ENCODE measurements at regions not wholly inside any gene's neighbourhood (a gene's known extent, or its start where the extent isn't known, plus 50 kb on each side); places are given as distances from the start of the nearest gene placed in this dataset.

GRCh38 chr3:105154692-105155091, 212.0 kb upstream of the ALCAM start:
- ATAC-seq (ENCODE audit: low read depth) (no peak), DNase-seq (no peak)
- no peak overlapping the region for H3K27ac Mint-ChIP-seq
- no peak overlapping the region for H3K4me3 Mint-ChIP-seq
- no peaks in the 10 kb centered on the region for H3K9me3 Mint-ChIP-seq
- intact Hi-C loops (cut with micrococcal nuclease), result no loop called here
- H3K4me1 Mint-ChIP-seq, result no peaks in the 10 kb centered on the region
- H3K36me3 Mint-ChIP-seq (ENCODE audit: low read depth), result no peaks in the 10 kb centered on the region
- ChIA-PET POLR2A (no interaction called here), CTCF (no interaction called here)
- no peak for TF ChIP-seq CTCF (IDR thresholded peaks at IDR 0.05)
- no peaks in the 10 kb centered on the region for H3K27me3 Mint-ChIP-seq

DNA sequence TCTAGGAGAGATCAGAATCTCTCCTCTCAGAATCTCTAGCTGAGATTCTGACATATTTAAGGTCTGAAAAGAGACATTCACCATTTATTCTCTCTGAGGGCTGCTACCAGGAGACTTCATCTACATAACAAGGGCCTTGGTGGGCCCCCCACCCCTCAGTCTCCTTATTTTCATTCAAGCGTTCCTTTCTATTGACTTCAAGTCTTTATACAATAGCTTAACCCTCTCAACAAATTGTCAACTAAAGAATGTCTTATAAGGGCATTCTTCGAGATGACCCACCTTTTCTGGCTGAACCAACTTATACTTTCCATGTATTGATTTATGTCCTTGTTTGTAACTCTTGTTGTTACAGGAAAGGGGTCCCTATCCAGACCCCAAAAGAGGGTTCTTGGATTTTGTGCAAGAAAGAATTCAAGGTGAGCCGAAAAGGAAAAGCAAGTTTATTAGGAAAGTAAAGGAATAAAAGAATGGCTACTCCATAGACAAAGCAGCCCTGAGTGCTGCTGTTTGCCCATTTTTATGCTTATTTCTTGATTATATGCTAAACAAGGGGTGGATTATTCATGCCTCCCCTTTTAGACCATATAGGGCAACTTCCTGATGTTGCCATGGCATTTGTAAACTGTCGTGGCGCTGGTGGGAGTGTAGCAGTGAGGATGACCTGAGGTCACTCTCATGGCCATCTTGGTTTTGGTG, 209.5 kb upstream of the ALCAM start:
- H3K27ac Mint-ChIP-seq, result no peak overlapping the region
- intact Hi-C loops (cut with micrococcal nuclease), result no loop called here
- H3K9me3 Mint-ChIP-seq, result no peaks in the 10 kb centered on the region
- H3K4me1 Mint-ChIP-seq, result no peaks in the 10 kb centered on the region
- POLR2A ChIA-PET, result no interaction called here
- DNase-seq, result no peak
- ATAC-seq (ENCODE audit: low read depth), result no peak
- H3K36me3 Mint-ChIP-seq (ENCODE audit: low read depth), result no peaks in the 10 kb centered on the region
- TF ChIP-seq CTCF (IDR thresholded peaks at IDR 0.05), result no peak
- H3K4me3 Mint-ChIP-seq, result no peak overlapping the region
- no peaks in the 10 kb centered on the region for H3K27me3 Mint-ChIP-seq
- CTCF ChIA-PET, result no interaction called here

- Mint-ChIP-seq H3K4me3 (no peak overlapping the region), H3K36me3 (ENCODE audit: low read depth) (no peaks in the 10 kb centered on the region), H3K27ac (no peak overlapping the region), H3K9me3 (no peaks in the 10 kb centered on the region), H3K27me3 (no peaks in the 10 kb centered on the region), H3K4me1 (no peaks in the 10 kb centered on the region)
- intact Hi-C loops (cut with micrococcal nuclease), result no loop called here
- ATAC-seq (ENCODE audit: low read depth) (no peak), DNase-seq (no peak)
- ChIA-PET CTCF (no interaction called here), POLR2A (no interaction called here)
- TF ChIP-seq CTCF (IDR thresholded peaks at IDR 0.05), result no peak
Measured at GRCh38 chr3:105157766-105158085, 209.0 kb upstream of the ALCAM start.

DNA sequence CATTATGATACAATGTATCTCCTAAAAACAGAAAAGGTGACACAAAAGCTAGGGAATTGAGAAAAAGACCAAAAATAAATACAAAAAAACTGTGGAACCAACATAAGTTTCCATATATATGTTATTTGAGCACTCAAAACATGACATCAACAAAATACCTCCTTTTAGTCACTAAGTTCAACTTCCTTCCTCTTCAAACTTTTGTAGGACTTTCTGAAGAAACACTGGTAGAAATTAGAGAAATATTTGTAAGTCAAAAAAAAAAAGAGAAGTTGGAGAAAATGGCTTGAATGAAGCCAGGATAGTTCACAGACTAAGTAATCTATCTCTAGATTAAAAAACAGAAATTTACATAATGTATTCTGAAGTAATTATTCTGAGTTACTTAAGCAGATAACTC, 208.4 kb upstream of the ALCAM start:
- intact Hi-C loops (cut with micrococcal nuclease), result no loop called here
- no peak for DNase-seq
- ChIA-PET CTCF (no interaction called here), POLR2A (no interaction called here)
- Mint-ChIP-seq H3K27me3 (no peaks in the 10 kb centered on the region), H3K9me3 (no peaks in the 10 kb centered on the region), H3K27ac (no peak overlapping the region), H3K4me3 (no peak overlapping the region), H3K4me1 (no peaks in the 10 kb centered on the region), H3K36me3 (ENCODE audit: low read depth) (no peaks in the 10 kb centered on the region)
- ATAC-seq (ENCODE audit: low read depth), result no peak
- no peak for TF ChIP-seq CTCF (IDR thresholded peaks at IDR 0.05)

GRCh38 chr3:105162448-105162847, 204.3 kb upstream of the ALCAM start:
- ATAC-seq (ENCODE audit: low read depth), result no peak
- intact Hi-C loops (cut with micrococcal nuclease), result loop anchor here (10.0 kb wide), 1 partner anchor 888 kb away; no protein-coding TSS in a partner anchor
- Mint-ChIP-seq H3K36me3 (ENCODE audit: low read depth) (no peaks in the 10 kb centered on the region), H3K4me1 (no peaks in the 10 kb centered on the region), H3K4me3 (no peak overlapping the region), H3K27me3 (no peaks in the 10 kb centered on the region), H3K9me3 (no peaks in the 10 kb centered on the region), H3K27ac (no peak overlapping the region)
- TF ChIP-seq CTCF (IDR thresholded peaks at IDR 0.05), result no peak
- CTCF ChIA-PET, result no interaction called here
- no peak for DNase-seq
- POLR2A ChIA-PET, result no interaction called here
